ENCODE measurements at regions not wholly inside any gene's neighbourhood (a gene's known extent, or its start where the extent isn't known, plus 50 kb on each side); places are given as distances from the start of the nearest gene placed in this dataset.

GRCh38 chr4:183830438-183830985 is 74.6 kb upstream of the STOX2 start:
- peak overlapping the region in 1 of 4 donors; percentile 45 for H3K27ac ChIP-seq
- intact Hi-C loops (cut with DNase I; ENCODE audit: low total_unique reads), result no loop called here

GRCh38 chr4:183831026-183831446 is 74.1 kb upstream of the STOX2 start:
- no peaks in the 10 kb centered on the region for H3K4me1 ChIP-seq
- intact Hi-C loops (cut with DNase I; ENCODE audit: low total_unique reads), result no loop called here
- H3K27ac ChIP-seq, result peak overlapping the region in 1 of 4 donors; percentile 45

More at GRCh38 chr4:183830438-183830985, 74.6 kb upstream of the STOX2 start:
- H3K9me3 ChIP-seq, result no peaks in the 10 kb centered on the region
- ATAC-seq (no peak), DNase-seq (no peak)
- in situ Hi-C loops (cut with MboI; ENCODE audit: low sequenced_read_pairs in 4 of 4), result no loop called here
- no peak overlapping the region for H3K4me3 ChIP-seq
- no peak for TF ChIP-seq POLR2A (IDR thresholded peaks at IDR 0.05)
- no peaks in the 10 kb centered on the region for H3K27me3 ChIP-seq
- no peaks in the 10 kb centered on the region for H3K36me3 ChIP-seq
- no peaks in the 10 kb centered on the region for H3K4me1 ChIP-seq

GRCh38 chr4:183831683-183832082 is 73.4 kb upstream of the STOX2 start:
- in situ Hi-C loops (cut with MboI; ENCODE audit: low sequenced_read_pairs in 4 of 4), result no loop called here
- Histone ChIP-seq H3K36me3 (no peaks in the 10 kb centered on the region), H3K4me1 (no peaks in the 10 kb centered on the region), H3K9me3 (no peaks in the 10 kb centered on the region), H3K27ac (peak overlapping the region in 2 of 4 donors; percentile 29 to 35), H3K27me3 (no peaks in the 10 kb centered on the region), H3K4me3 (no peak overlapping the region)
- TF ChIP-seq POLR2A (IDR thresholded peaks at IDR 0.05) (no peak), CTCF (IDR thresholded peaks at IDR 0.05 in 4 of 5, conservative IDR thresholded peaks at IDR 0.05 in 1 of 5) (no peak)
- intact Hi-C loops (cut with DNase I; ENCODE audit: low total_unique reads), result no loop called here
- ATAC-seq (no peak), DNase-seq (no peak)

More at GRCh38 chr4:183831026-183831446, 74.1 kb upstream of the STOX2 start:
- in situ Hi-C loops (cut with MboI; ENCODE audit: low sequenced_read_pairs in 4 of 4), result no loop called here
- Histone ChIP-seq H3K36me3 (no peaks in the 10 kb centered on the region), H3K9me3 (no peaks in the 10 kb centered on the region), H3K4me3 (no peak overlapping the region), H3K27me3 (no peaks in the 10 kb centered on the region)
- peak in 1 of 2 donors; percentile 56 for ATAC-seq
- no peak for DNase-seq
- TF ChIP-seq CTCF (IDR thresholded peaks at IDR 0.05 in 4 of 5, conservative IDR thresholded peaks at IDR 0.05 in 1 of 5) (no peak), POLR2A (IDR thresholded peaks at IDR 0.05) (no peak)

GRCh38 chr4:183832776-183833450 is 72.2 kb upstream of the STOX2 start:
- Histone ChIP-seq H3K27ac (no peak overlapping the region), H3K27me3 (no peaks in the 10 kb centered on the region), H3K9me3 (no peaks in the 10 kb centered on the region), H3K4me1 (no peaks in the 10 kb centered on the region), H3K36me3 (no peaks in the 10 kb centered on the region), H3K4me3 (no peak overlapping the region)
- in situ Hi-C loops (cut with MboI; ENCODE audit: low sequenced_read_pairs in 4 of 4) (no loop called here), intact Hi-C loops (cut with DNase I; ENCODE audit: low total_unique reads) (no loop called here)
- TF ChIP-seq CTCF (IDR thresholded peaks at IDR 0.05 in 4 of 5, conservative IDR thresholded peaks at IDR 0.05 in 1 of 5) (no peak), POLR2A (IDR thresholded peaks at IDR 0.05) (no peak)
- no peak for DNase-seq
- ATAC-seq, result no peak

GRCh38 chr4:183834252-183834651 is 70.9 kb upstream of the STOX2 start:
- Histone ChIP-seq H3K4me1 (no peaks in the 10 kb centered on the region), H3K4me3 (no peak overlapping the region), H3K9me3 (no peaks in the 10 kb centered on the region), H3K27me3 (no peaks in the 10 kb centered on the region), H3K36me3 (no peaks in the 10 kb centered on the region), H3K27ac (no peak overlapping the region)
- no peak for DNase-seq
- intact Hi-C loops (cut with DNase I; ENCODE audit: low total_unique reads) (no loop called here), in situ Hi-C loops (cut with MboI; ENCODE audit: low sequenced_read_pairs in 4 of 4) (no loop called here)
- TF ChIP-seq CTCF (IDR thresholded peaks at IDR 0.05 in 4 of 5, conservative IDR thresholded peaks at IDR 0.05 in 1 of 5) (no peak), POLR2A (IDR thresholded peaks at IDR 0.05) (no peak)
- ATAC-seq, result no peak
